Calu3 (cell line): ENCODE measurements at regions not wholly inside any gene's neighbourhood (a gene's known extent, or its start where the extent isn't known, plus 50 kb on each side); places are given as distances from the start of the nearest gene placed in this dataset.

Experiments
- BruUV-seq: library from RNA; stranded (reverse); fragments of 400-500 nt; replicated peaks from 2 replicates; lab custom pipeline; 2021; lab: Mats Ljungman, UMichigan
- CTCF ChIA-PET: fragments of 300-600 bp; sonication (Branson Sonifier 250); formaldehyde crosslinking; loops from one replicate; lab custom pipeline; 2022; ENCODE audit warnings: antibody characterized with exemption; lab: Charles Lee
- DNase-seq: peaks from one replicate; pipeline ENCODE4 v3.0.0; 2022
- H3K27ac Mint-ChIP-seq: one replicate; pipeline ENCODE4 v1.8.0; 2022; ENCODE audit warnings: mixed read lengths; ENCODE audit not compliant: unreplicated experiment
- H3K27me3 Mint-ChIP-seq: one replicate; pipeline ENCODE4 v1.8.0; 2022; ENCODE audit warnings: mixed read lengths; ENCODE audit not compliant: unreplicated experiment
- H3K36me3 Mint-ChIP-seq: one replicate; pipeline ENCODE4 v1.8.0; 2022; ENCODE audit warnings: mild to moderate bottlenecking, moderate library complexity, mixed read lengths; ENCODE audit not compliant: insufficient read depth, unreplicated experiment
- H3K4me1 Mint-ChIP-seq: one replicate; pipeline ENCODE4 v1.8.0; 2022; ENCODE audit warnings: mild to moderate bottlenecking, low read depth, mixed read lengths; ENCODE audit not compliant: unreplicated experiment
- H3K4me3 Mint-ChIP-seq: one replicate; pipeline ENCODE4 v1.8.0; 2022; ENCODE audit warnings: mild to moderate bottlenecking, low read depth, moderate library complexity, mixed read lengths; ENCODE audit not compliant: unreplicated experiment
- H3K9me3 Mint-ChIP-seq: one replicate; pipeline ENCODE4 v1.8.0; 2022; ENCODE audit warnings: low read depth, mixed read lengths; ENCODE audit not compliant: unreplicated experiment
- CTCF ChIP-seq: fragments of 200-600 bp; IDR thresholded peaks from one replicate; pipeline ENCODE4 v1.8.0; 2022; ENCODE audit warnings: antibody characterized with exemption; ENCODE audit not compliant: unreplicated experiment
- intact Hi-C: fragments of 100-400 bp; cut with micrococcal nuclease; formaldehyde crosslinking; loops from one replicate; pipeline ENCODE4 v1.10.0; 2022; ENCODE audit not compliant: unreplicated experiment

GRCh38 chr5:10921160-10921559 lies 160.1 kb upstream of the DAP start:
- Mint-ChIP-seq H3K36me3 (no peaks in the 10 kb centered on the region), H3K4me1 (no peaks in the 10 kb centered on the region), H3K9me3 (no peaks in the 10 kb centered on the region), H3K4me3 (no peak overlapping the region), H3K27me3 (peaks cover 56% of the 10 kb centered on the region), H3K27ac (no peak overlapping the region)
- no peak for DNase-seq
- no peak for TF ChIP-seq CTCF
- CTCF ChIA-PET: no interaction called here
- BruUV-seq: no TSS peak
- intact Hi-C loops: no loop called here

- CTCF ChIA-PET: no interaction called here
- intact Hi-C loops: no loop called here
- H3K36me3 Mint-ChIP-seq: no peaks in the 10 kb centered on the region
- no peak for DNase-seq
- no TSS peak for BruUV-seq
- H3K9me3 Mint-ChIP-seq: no peaks in the 10 kb centered on the region
- TF ChIP-seq CTCF: no peak
- no peaks in the 10 kb centered on the region for H3K4me1 Mint-ChIP-seq
- no peak overlapping the region for H3K4me3 Mint-ChIP-seq
- H3K27me3 Mint-ChIP-seq: peaks cover 63% of the 10 kb centered on the region
- no peak overlapping the region for H3K27ac Mint-ChIP-seq
Observed at GRCh38 chr5:10920400-10920799, 159.4 kb upstream of the DAP start.

- peaks cover 54% of the 10 kb centered on the region for H3K27me3 Mint-ChIP-seq
- CTCF ChIA-PET: no interaction called here
- H3K4me1 Mint-ChIP-seq: no peaks in the 10 kb centered on the region
- intact Hi-C loops: no loop called here
- H3K27ac Mint-ChIP-seq: no peak overlapping the region
- no peaks in the 10 kb centered on the region for H3K9me3 Mint-ChIP-seq
- no peaks in the 10 kb centered on the region for H3K36me3 Mint-ChIP-seq
- no peak for DNase-seq
- BruUV-seq: no TSS peak
- TF ChIP-seq CTCF: no peak
- H3K4me3 Mint-ChIP-seq: no peak overlapping the region
Observed at GRCh38 chr5:10914741-10915480, 153.9 kb upstream of the DAP start.

- Mint-ChIP-seq H3K4me3 (no peak overlapping the region), H3K27ac (no peak overlapping the region), H3K9me3 (no peaks in the 10 kb centered on the region), H3K27me3 (peaks cover 43% of the 10 kb centered on the region), H3K4me1 (no peaks in the 10 kb centered on the region), H3K36me3 (no peaks in the 10 kb centered on the region)
- CTCF ChIA-PET: no interaction called here
- intact Hi-C loops: no loop called here
- peak; percentile 35 for DNase-seq
- BruUV-seq: no TSS peak
- no peak for TF ChIP-seq CTCF
Observed at GRCh38 chr5:10913841-10914240, 152.8 kb upstream of the DAP start.
